Sigmoid colon (tissue), 4 donors: ENCODE measurements at regions not wholly inside any gene's neighbourhood (a gene's known extent, or its start where the extent isn't known, plus 50 kb on each side); places are given as distances from the start of the nearest gene placed in this dataset.

Experiments used
- POLR2AphosphoS5 ChIP-seq, 4 donors: sonication (generic); formaldehyde crosslinking; IDR thresholded peaks; one replicate each; pipeline ENCODE4 v1.6.1; 2017; ENCODE audit warnings: antibody characterized with exemption in 4 of 4
- TF ChIP-seq, protein P1 (sequence below), 4 experiments: fragments of 450-650 bp in 3 of 4; fragments of 200-600 bp in 1 of 4; IDR thresholded peaks; one replicate each; pipeline ENCODE4 v1.5.1; 2016 to 2019; ENCODE audit warnings: antibody characterized with exemption in 4 of 4, mild to moderate bottlenecking in 3 of 4, moderate library complexity in 2 of 4

DNA sequence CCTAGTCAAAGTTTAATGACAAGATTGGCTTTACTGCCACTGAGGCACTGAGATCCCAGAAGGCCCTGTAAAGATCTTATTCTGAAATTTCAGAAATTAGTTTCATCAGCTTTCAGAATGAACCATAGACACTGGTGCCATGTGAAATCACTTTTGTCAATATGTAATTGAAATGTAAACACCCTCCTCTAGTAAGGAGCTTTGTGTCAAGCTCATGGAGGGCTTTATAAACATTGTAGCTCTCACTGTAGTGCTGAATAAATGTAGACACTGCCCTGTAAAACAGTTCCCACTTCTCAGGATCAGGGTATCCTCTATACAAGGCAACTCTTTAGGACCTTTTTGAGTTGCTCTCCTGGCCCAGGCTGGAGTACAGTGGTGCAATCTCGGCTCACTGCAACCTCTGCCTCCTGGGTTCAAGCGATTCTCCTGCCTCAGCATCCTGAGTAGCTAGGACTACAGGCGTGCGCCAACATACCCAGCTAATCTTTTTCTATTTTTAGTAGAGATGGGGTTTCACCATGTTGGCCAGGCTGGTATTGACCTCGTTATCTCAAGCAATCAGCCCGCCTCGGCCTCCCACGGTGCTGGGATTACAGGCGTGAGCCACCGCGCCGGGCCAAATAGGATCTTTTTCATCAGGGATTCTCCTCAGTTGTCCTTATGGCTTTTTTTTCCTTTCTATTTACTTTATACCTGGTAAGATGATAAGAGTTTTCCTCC lies 1823.9 kb upstream of the CDH9 start:
- TF ChIP-seq, protein P1, sequence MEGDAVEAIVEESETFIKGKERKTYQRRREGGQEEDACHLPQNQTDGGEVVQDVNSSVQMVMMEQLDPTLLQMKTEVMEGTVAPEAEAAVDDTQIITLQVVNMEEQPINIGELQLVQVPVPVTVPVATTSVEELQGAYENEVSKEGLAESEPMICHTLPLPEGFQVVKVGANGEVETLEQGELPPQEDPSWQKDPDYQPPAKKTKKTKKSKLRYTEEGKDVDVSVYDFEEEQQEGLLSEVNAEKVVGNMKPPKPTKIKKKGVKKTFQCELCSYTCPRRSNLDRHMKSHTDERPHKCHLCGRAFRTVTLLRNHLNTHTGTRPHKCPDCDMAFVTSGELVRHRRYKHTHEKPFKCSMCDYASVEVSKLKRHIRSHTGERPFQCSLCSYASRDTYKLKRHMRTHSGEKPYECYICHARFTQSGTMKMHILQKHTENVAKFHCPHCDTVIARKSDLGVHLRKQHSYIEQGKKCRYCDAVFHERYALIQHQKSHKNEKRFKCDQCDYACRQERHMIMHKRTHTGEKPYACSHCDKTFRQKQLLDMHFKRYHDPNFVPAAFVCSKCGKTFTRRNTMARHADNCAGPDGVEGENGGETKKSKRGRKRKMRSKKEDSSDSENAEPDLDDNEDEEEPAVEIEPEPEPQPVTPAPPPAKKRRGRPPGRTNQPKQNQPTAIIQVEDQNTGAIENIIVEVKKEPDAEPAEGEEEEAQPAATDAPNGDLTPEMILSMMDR (IDR thresholded peaks at IDR 0.05): no peak
- no peak for TF ChIP-seq POLR2AphosphoS5 (IDR thresholded peaks at IDR 0.05)
